K562 (cell line): ENCODE measurements at regions not wholly inside any gene's neighbourhood (a gene's known extent, or its start where the extent isn't known, plus 50 kb on each side); places are given as distances from the start of the nearest gene placed in this dataset.
A peak's percentile ranks its signal among the peaks of the same experiment; 100 is the strongest.

ENCODE experiments used
- ATAC-seq: fragments of 200-7000 bp; cut with Tn5 transposase; 3 replicates; pipeline ENCODE4 v1.9.1; 2020; ENCODE audit warnings: moderate library complexity
- BruUV-seq: library from RNA; stranded (reverse); fragments of 400-500 nt; replicated peaks from 2 replicates; lab custom pipeline; 2021; lab: Mats Ljungman, UMichigan
- CTCF ChIA-PET: fragments of 300-600 bp; formaldehyde crosslinking; extraction: SDS; loops from one replicate; lab custom pipeline; 2021; ENCODE audit warnings: low intra/inter-chr PET ratio; lab: Yijun Ruan, JAX
- POLR2A ChIA-PET: fragments of 300-600, 350-650 bp; sonication (Branson Sonifier 250); formaldehyde crosslinking; extraction: SDS; loops from one replicate; lab custom pipeline; 2021; ENCODE audit warnings: antibody characterized with exemption, inconsistent platforms; lab: Yijun Ruan, JAX
- DNase-seq, 4 experiments: peaks; one replicate each; pipeline versions ENCODE4 v3.0.0 to v3.0.0-alpha.2; 2011 to 2018; ENCODE audit warnings: low spot score in 3 of 4, mixed read lengths in 3 of 4; ENCODE audit errors: extremely low read depth in 1 of 4
- FAIRE-seq: peaks from 2 replicates; lab custom pipeline; 2011; peaks lifted over from hg19 to GRCh38; lab: Jason Lieb, UNC
- H2AFZ ChIP-seq: 2 replicates; pipeline ENCODE4 v1.6.0; 2011; ENCODE audit warnings: low read depth, low read length, control low read depth, inconsistent platforms
- H3K27ac ChIP-seq: fragments of 200-600 bp; 3 replicates; pipeline ENCODE4 v1.8.0; 2011; ENCODE audit warnings: low read depth, mild to moderate bottlenecking, control low read depth, inconsistent platforms, low read length, moderate library complexity, mixed read lengths; ENCODE audit errors: extremely low read depth
- H3K27me3 ChIP-seq, 2 experiments: fragments of 300-600 bp in 1 of 2; 2 replicates in 1 of 2; 3 replicates in 1 of 2; pipeline versions ENCODE4 v1.6.0 to v1.8.0; 2011; ENCODE audit warnings: inconsistent platforms in 2 of 2, low read length in 2 of 2, mild to moderate bottlenecking in 1 of 2, mixed read lengths in 1 of 2, moderate library complexity in 1 of 2; ENCODE audit not compliant: control insufficient read depth in 2 of 2, insufficient read depth in 2 of 2
- H3K36me3 ChIP-seq: fragments of 300-600 bp; 3 replicates; pipeline ENCODE4 v1.8.0; 2011; ENCODE audit warnings: mild to moderate bottlenecking, low read length, inconsistent platforms; ENCODE audit not compliant: control insufficient read depth, insufficient read depth
- H3K4me1 ChIP-seq, 2 experiments: fragments of 200-600 bp in 1 of 2; replicated peaks in 1 of 2; 2 replicates in 1 of 2; 3 replicates in 1 of 2; pipeline versions ENCODE4 v1.5.1 to v1.8.0; 2011; ENCODE audit warnings: inconsistent platforms in 2 of 2, low read length in 2 of 2, mild to moderate bottlenecking in 1 of 2, mixed read lengths in 1 of 2, moderate library complexity in 1 of 2; ENCODE audit not compliant: control insufficient read depth in 2 of 2, insufficient read depth in 2 of 2
- H3K4me2 ChIP-seq: 2 replicates; pipeline ENCODE4 v1.6.1; 2011; ENCODE audit warnings: low read length, control low read depth, inconsistent platforms, mixed read lengths; ENCODE audit not compliant: insufficient read depth
- H3K4me3 ChIP-seq: fragments of 200-600 bp; sonication (generic), shearing (Covaris generic); 2 replicates; pipeline ENCODE4 v1.5.1; 2016; ENCODE audit warnings: control low read depth, inconsistent platforms
- H3K79me2 ChIP-seq: fragments of 200-600 bp; 3 replicates; pipeline ENCODE4 v1.8.0; 2011; ENCODE audit warnings: low read length, inconsistent platforms; ENCODE audit not compliant: control insufficient read depth, insufficient read depth
- H3K9ac ChIP-seq, 2 experiments: 2 replicates each; pipeline versions ENCODE4 v1.6.0 to v1.6.1; 2011; ENCODE audit warnings: low read depth in 2 of 2, low read length in 2 of 2, control low read depth in 1 of 2, inconsistent platforms in 1 of 2, mild to moderate bottlenecking in 1 of 2, mixed read lengths in 1 of 2; ENCODE audit not compliant: insufficient read depth in 1 of 2
- H3K9me1 ChIP-seq: one replicate; pipeline ENCODE4 v1.6.0; 2011; ENCODE audit warnings: inconsistent platforms, mild to moderate bottlenecking, low read length, moderate library complexity; ENCODE audit not compliant: control insufficient read depth, insufficient read depth
- H3K9me3 ChIP-seq: replicated peaks from 2 replicates; pipeline ENCODE4 v1.5.1; 2011; ENCODE audit warnings: low read depth, low read length, inconsistent platforms; ENCODE audit not compliant: control insufficient read depth, insufficient read depth
- H4K20me1 ChIP-seq: replicated peaks from 2 replicates; pipeline ENCODE4 v1.6.1; 2011; ENCODE audit warnings: low read length, inconsistent platforms, mixed read lengths; ENCODE audit not compliant: control insufficient read depth, insufficient read depth
- AFF1 ChIP-seq, 2 experiments: fragments of 450-650 bp; IDR thresholded peaks; 2 replicates each; pipeline ENCODE4 v1.6.1; 2018; ENCODE audit warnings: mild to moderate bottlenecking in 2 of 2, low read depth in 1 of 2; ENCODE audit not compliant: partially characterized antibody in 2 of 2
- CCAR2 ChIP-seq: fragments of 200-400 bp; formaldehyde crosslinking; IDR thresholded peaks from 2 replicates; pipeline ENCODE4 v1.6.1; 2017; ENCODE audit warnings: mild to moderate bottlenecking, low read depth, low read length
- ILK ChIP-seq: fragments of 450-650 bp; IDR thresholded peaks from 2 replicates; pipeline ENCODE4 v1.6.1; 2016; ENCODE audit warnings: missing genetic modification characterization, low read depth, mild to moderate bottlenecking, missing compliant biosample characterization, moderate library complexity, borderline replicate concordance
- LCOR ChIP-seq: sonication (generic); formaldehyde crosslinking; IDR thresholded peaks from 2 replicates; pipeline ENCODE4 v1.8.0; 2022; ENCODE audit warnings: mild to moderate bottlenecking, missing genetic modification reagents
- MTA3 ChIP-seq: fragments of 450-650 bp; formaldehyde crosslinking; IDR thresholded peaks from 2 replicates; pipeline ENCODE4 v1.6.1; 2017; ENCODE audit warnings: mild to moderate bottlenecking, borderline replicate concordance
- PKNOX1 ChIP-seq: fragments of 450-650 bp; IDR thresholded peaks from 2 replicates; pipeline ENCODE4 v1.6.1; 2016
- RCOR1 ChIP-seq, 2 experiments: IDR thresholded peaks; 2 replicates each; pipeline ENCODE4 v1.6.1; 2012; ENCODE audit warnings: low read depth in 2 of 2, low read length in 2 of 2, borderline replicate concordance in 1 of 2, improper control_type of control experiment in 1 of 2
- SUPT5H ChIP-seq: fragments of 450-650 bp; IDR thresholded peaks from 2 replicates; pipeline ENCODE4 v1.6.1; 2016
- TSC22D4 ChIP-seq: fragments of 450-650 bp; IDR thresholded peaks from 2 replicates; pipeline ENCODE4 v1.6.1; 2016; ENCODE audit warnings: missing genetic modification characterization, missing biosample characterization, control low read depth
- ZNF24 ChIP-seq: fragments of 450-650 bp; IDR thresholded peaks from 2 replicates; pipeline ENCODE4 v1.6.1; 2016
- WGBS: fragments of 100-300 bp; shearing (Covaris generic); methylation state at CpG from one replicate; pipeline ENCODE4 v1.1.6; 2016; ENCODE audit warnings: low coverage, mixed read lengths; ENCODE audit not compliant: insufficient coverage; ENCODE audit errors: missing lambda C conversion rate; 5-methylcytosine and 5-hydroxymethylcytosine counted together
- in situ Hi-C: fragments of 300-500 bp; cut with MboI; formaldehyde crosslinking; loops from 4 replicates; pipeline ENCODE4 v1.15.0; 2018; ENCODE audit warnings: inconsistent platforms, mixed read lengths
- intact Hi-C: fragments of 100-400 bp; cut with micrococcal nuclease; formaldehyde crosslinking; loops from 2 replicates; pipeline ENCODE4 v1.14.2; 2022

DNA sequence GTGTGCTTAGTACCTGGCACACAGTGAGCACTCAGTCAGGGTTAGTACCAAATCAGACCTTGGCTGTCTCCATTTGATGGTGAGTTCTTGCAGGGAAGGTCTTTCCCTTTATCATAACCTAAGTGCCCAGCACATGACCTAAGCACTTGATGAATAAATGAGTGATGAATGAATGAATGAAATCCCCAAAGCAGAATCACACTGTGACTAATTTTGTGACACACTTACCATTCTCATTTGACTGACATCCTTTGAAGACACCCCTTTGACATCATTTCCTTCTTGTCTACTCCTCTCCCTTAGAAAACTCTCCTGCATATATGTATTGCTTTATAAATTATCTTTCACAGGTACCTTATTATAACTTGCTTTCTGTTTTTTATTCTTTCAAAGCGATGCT is 130.2 kb upstream of the ELL2 start:
- no peaks in the 10 kb centered on the region for H3K27me3 ChIP-seq
- TF ChIP-seq TSC22D4 (tag) = no peak
- TF ChIP-seq ILK = no peak
- no peak for TF ChIP-seq AFF1 (IDR thresholded peaks at IDR 0.05; ENCODE audit: low read depth in 1 of 2, partially characterized antibody in 2 of 2)
- no peak for TF ChIP-seq LCOR (CRISPR knock-in tag)
- TF ChIP-seq MTA3 = no peak
- TF ChIP-seq CCAR2 = no peak
- TF ChIP-seq SUPT5H = no peak
- TF ChIP-seq RCOR1 (IDR thresholded peaks at IDR 0.05; ENCODE audit: borderline replicate concordance in 1 of 2, low read depth in 2 of 2, low read length in 2 of 2) = no peak
- TF ChIP-seq ZNF24 = peak; percentile 50; the same call in 1 of the 2 replicates
- peak; percentile 41 for TF ChIP-seq PKNOX1
- TF ChIP-seq, all 486 proteins: peak for 2
- Histone ChIP-seq H3K4me2 (no peak overlapping the region), H3K9ac (no peak overlapping the region), H3K4me1 (no peaks in the 10 kb centered on the region), H3K9me1 (no peaks in the 10 kb centered on the region), H4K20me1 (no peaks in the 10 kb centered on the region), H2AFZ (no peak overlapping the region), H3K79me2 (no peaks in the 10 kb centered on the region), H3K9me3 (no peaks in the 10 kb centered on the region), H3K36me3 (no peaks in the 10 kb centered on the region), H3K4me3 (no peak overlapping the region), H3K27ac (no peak overlapping the region)
- intact Hi-C loops = no loop called here
- ChIA-PET POLR2A (no interaction called here), CTCF (no interaction called here)
- BruUV-seq = no TSS peak
- 0% methylated on average over 1 of the region's 1 CpG for WGBS
- in situ Hi-C loops = no loop called here
- no peak for DNase-seq
- FAIRE-seq = no peak
- ATAC-seq = no peak
